Pancreas (tissue), 10 donors: ENCODE measurements at regions not wholly inside any gene's neighbourhood (a gene's known extent, or its start where the extent isn't known, plus 50 kb on each side); places are given as distances from the start of the nearest gene placed in this dataset.
A peak's percentile ranks its signal among the peaks of the same experiment; 100 is the strongest.

ENCODE experiments used
- ATAC-seq, 4 donors: fragments of 200-7000 bp; cut with Tn5 transposase; one replicate each; pipeline versions ENCODE4 v1.8.0 to v1.9.1; 2020; ENCODE audit warnings: mild to moderate bottlenecking in 4 of 4, moderate library complexity in 4 of 4
- DNase-seq, 6 donors: peaks; one replicate each; pipeline ENCODE4 v3.0.0-alpha.2; 2020
- FAIRE-seq: peaks from 2 replicates; lab custom pipeline; 2012; peaks lifted over from hg19 to GRCh38; lab: Jason Lieb, UNC
- H3K27ac ChIP-seq, 4 donors: fragments of 200-600 bp; sonication (generic); 1 replicate in 3 of 4; 2 replicates in 1 of 4; pipeline versions ENCODE4 v1.5.0 to v1.8.0; 2020
- H3K27me3 ChIP-seq, 4 donors: fragments of 200-600 bp; one replicate each; pipeline ENCODE4 v1.8.0; 2021
- H3K36me3 ChIP-seq, 3 donors: fragments of 200-600 bp; sonication (generic) in 1 of 3; one replicate each; pipeline versions ENCODE4 v1.5.0 to v1.8.0; 2020 to 2021
- H3K4me1 ChIP-seq, 3 donors: fragments of 200-600 bp; one replicate each; pipeline ENCODE4 v1.8.0; 2021
- H3K4me3 ChIP-seq, 4 donors: fragments of 200-600 bp; sonication (generic) in 2 of 4; one replicate each; pipeline versions ENCODE4 v1.5.0 to v1.8.0; 2020 to 2021
- H3K9me3 ChIP-seq, 4 donors: fragments of 200-600 bp; one replicate each; pipeline ENCODE4 v1.8.0; 2021
- WGBS, 2 donors: extraction: QIAGEN DNeasy Blood & Tissue Kit; methylation state at CpG; one replicate each; pipeline ENCODE4 v1.1.7; 2013; 5-methylcytosine and 5-hydroxymethylcytosine counted together
- intact Hi-C, 3 donors: fragments of 100-400 bp; cut with DNase I; formaldehyde crosslinking; loops; one replicate each; pipeline versions ENCODE4 v1.11.1 to v1.14.2; 2022
- TF ChIP-seq, protein P1 (sequence below), 4 donors: fragments of 200-600 bp; sonication (generic) in 3 of 4; IDR thresholded peaks; one replicate each; pipeline versions ENCODE4 v1.5.0 to v1.8.0; 2021; ENCODE audit warnings: antibody characterized with exemption in 4 of 4
- donor health status: healthy with polysubstance abuse.
- donor health status: DM: no; HTN: no; CAD: no; lungs with moderate emphysema.
- donor health status: DM: no; HTN: no; CAD: no.
- donor health status: control.
- donor health status: control.
- donor health status: Bipolar disorder and iron deficiency.
- donor health status: DM: yes; HTN: yes; CAD: no.
- donor health status: DM: no; HTN: no; CAD: no.
- donor health status: DM: no; HTN: no; CAD: no.
- donor health status: DM: yes; HTN: yes; CAD: no.

DNA sequence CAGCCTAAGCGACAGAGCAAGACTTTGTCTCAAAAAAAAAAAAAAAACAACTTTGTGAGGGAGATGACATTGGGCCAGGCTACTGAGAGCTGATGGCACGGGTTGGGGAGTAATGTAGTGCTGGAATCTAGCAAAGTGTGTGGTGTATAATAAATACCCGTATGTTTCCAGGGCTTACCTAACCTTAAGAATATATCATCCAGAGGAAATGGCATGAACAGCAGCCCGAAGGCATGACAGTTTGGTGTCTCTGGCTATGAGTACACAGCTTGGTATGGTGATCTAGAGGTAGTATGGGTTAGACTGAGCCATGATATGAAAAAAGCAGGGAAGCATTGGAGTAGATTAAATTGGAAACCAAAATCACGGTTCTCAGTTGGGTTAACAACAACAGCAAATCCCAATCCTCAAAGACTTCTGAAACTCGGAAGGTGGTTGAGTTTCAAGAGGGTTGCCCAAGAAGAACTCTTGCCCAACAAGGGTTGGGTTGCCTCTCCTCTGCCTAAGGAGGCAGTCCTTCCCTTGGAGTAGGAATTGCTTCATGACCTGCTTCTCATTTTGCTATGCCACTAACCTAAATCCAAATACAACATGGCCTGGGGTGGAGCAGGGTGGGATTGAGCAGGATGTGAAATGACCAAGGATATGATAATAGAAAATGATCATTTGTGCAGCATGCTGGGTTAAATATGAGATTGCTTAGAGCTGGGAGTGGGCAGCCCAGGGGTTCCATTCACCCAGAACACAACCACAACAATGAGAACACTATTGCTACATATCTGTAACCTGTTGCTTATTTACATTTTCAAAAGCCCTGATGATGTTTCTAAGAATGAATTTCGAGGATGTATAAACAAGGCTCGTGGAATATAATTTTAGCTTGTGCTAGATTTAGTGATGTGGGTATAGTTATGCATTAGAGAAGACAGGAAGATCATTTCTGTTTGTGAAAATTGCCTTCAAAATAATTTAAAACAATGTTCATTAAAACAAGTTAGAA, 64.6 kb upstream of the ZFR start:
- H3K36me3 ChIP-seq, result no peaks in the 10 kb centered on the region
- H3K9me3 ChIP-seq, result no peaks in the 10 kb centered on the region
- H3K4me3 ChIP-seq, result no peak overlapping the region
- 65 to 72% methylated on average over 8 of the region's 8 CpGs for WGBS, 2 donors
- ATAC-seq (no peak), FAIRE-seq (no peak), DNase-seq (no peak)
- no peaks in the 10 kb centered on the region for H3K4me1 ChIP-seq
- TF ChIP-seq, protein P1, sequence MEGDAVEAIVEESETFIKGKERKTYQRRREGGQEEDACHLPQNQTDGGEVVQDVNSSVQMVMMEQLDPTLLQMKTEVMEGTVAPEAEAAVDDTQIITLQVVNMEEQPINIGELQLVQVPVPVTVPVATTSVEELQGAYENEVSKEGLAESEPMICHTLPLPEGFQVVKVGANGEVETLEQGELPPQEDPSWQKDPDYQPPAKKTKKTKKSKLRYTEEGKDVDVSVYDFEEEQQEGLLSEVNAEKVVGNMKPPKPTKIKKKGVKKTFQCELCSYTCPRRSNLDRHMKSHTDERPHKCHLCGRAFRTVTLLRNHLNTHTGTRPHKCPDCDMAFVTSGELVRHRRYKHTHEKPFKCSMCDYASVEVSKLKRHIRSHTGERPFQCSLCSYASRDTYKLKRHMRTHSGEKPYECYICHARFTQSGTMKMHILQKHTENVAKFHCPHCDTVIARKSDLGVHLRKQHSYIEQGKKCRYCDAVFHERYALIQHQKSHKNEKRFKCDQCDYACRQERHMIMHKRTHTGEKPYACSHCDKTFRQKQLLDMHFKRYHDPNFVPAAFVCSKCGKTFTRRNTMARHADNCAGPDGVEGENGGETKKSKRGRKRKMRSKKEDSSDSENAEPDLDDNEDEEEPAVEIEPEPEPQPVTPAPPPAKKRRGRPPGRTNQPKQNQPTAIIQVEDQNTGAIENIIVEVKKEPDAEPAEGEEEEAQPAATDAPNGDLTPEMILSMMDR (IDR thresholded peaks at IDR 0.05), result no peak
- no peaks in the 10 kb centered on the region for H3K27me3 ChIP-seq
- H3K27ac ChIP-seq, result no peak overlapping the region
- intact Hi-C loops, result no loop called here

DNA sequence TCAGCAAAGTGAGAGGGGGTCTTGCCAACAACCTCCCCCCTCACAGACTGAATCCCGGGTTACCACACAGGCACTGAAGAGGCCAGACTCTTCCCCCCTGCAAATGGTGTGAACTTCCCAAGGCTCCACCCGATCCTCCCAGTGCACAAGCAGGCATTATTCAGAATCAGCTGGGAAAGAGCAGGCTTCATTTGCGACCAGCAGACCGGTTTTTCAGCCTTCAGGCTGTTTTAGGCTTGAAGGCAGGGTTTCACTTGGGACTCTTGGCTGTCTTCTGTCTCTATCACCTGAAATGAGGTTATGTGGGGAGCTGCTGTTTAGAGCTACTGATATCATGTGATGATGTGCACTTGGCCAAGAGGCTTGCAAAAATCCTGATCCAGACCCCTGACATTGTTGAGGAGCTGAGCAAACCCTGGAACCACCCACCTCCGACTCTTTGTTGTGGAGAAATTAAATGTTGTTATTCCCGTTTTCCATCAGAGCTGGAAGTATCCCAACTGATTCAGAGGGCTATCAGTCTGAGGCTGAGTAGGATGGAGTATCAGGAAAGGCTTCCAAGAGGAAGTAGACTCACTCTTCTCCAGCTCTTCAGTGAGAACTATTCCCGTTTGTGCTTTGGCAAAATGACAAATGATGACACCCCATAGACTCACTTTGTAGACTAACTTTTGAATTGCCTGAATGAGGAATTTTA, 63.3 kb upstream of the ZFR start:
- no peak for DNase-seq
- Histone ChIP-seq H3K27ac (no peak overlapping the region), H3K4me1 (no peaks in the 10 kb centered on the region), H3K36me3 (no peaks in the 10 kb centered on the region), H3K4me3 (no peak overlapping the region), H3K9me3 (no peaks in the 10 kb centered on the region), H3K27me3 (no peaks in the 10 kb centered on the region)
- ATAC-seq, result peak in 3 of 4 donors; percentile 45 to 53 (median 52)
- FAIRE-seq, result no peak
- 28% methylated on average over 7 of the region's 7 CpGs for WGBS, 2 donors
- intact Hi-C loops, result no loop called here
- TF ChIP-seq, protein P1 (IDR thresholded peaks at IDR 0.05), result no peak

DNA sequence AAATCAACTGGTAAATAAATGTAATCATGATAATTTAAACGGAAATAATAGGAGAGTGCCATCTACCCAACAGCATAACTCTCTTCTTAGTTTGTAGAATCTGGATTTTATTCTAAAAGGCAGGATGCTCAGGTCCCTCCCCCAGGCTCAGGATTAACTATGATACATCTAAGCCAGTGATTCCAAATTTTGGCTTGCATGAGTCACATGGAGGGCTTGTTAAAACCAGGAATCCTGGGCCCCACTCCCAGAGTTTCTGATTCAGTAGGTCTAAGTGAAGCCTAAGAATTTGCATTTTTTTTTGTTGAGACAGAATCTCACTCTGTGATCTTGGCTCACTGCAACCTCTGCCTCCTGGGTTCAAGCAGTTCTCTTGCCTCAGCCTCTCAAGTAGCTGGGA, 62.3 kb upstream of the ZFR start:
- 39 to 52% methylated on average over 1 of the region's 1 CpG for whole genome bisulfite sequencing, 2 donors
- intact Hi-C loops, result no loop called here
- H3K27ac ChIP-seq, result no peak overlapping the region

DNA sequence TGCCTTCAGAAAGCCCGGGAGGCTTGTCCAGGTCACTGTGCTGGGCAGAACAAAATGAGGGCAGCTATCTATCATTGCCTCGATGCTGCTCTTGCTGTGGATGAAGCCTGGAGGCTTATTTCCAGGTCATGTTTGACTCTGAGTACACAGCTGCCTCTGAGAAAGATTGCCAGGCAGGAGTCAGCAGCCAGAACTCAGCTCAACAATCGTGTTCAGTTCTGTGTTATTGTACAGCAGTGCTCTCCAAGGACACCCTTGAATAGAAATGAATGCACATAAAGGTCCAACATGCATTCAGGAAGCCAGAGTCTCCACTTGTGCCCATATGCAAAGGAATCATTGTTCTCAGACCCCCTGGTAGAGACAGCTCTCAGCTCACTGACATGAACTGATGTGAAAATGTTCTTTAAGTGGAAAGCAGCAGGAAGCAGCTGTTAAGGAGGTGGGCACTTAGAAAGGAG, 61.7 kb upstream of the ZFR start:
- Histone ChIP-seq H3K4me1 (no peaks in the 10 kb centered on the region), H3K4me3 (no peak overlapping the region), H3K27me3 (no peaks in the 10 kb centered on the region), H3K36me3 (no peaks in the 10 kb centered on the region), H3K27ac (no peak overlapping the region), H3K9me3 (no peaks in the 10 kb centered on the region)
- TF ChIP-seq, protein P1 (IDR thresholded peaks at IDR 0.05), result no peak
- FAIRE-seq (no peak), DNase-seq (no peak), ATAC-seq (peak in 1 of 4 donors; percentile 9)
- intact Hi-C loops, result no loop called here
- WGBS, 2 donors, result 11 to 16% methylated on average over 3 of the region's 3 CpGs

More for the DNA sequence above, 62.3 kb upstream of the ZFR start:
- ATAC-seq, result peak in 3 of 4 donors; percentile 30 to 56 (median 34)
- no peak overlapping the region for H3K4me3 ChIP-seq
- H3K36me3 ChIP-seq, result no peaks in the 10 kb centered on the region
- peak in 1 of 6 donors; percentile 30 for DNase-seq
- no peak for FAIRE-seq
- H3K27me3 ChIP-seq, result no peaks in the 10 kb centered on the region
- TF ChIP-seq, protein P1 (IDR thresholded peaks at IDR 0.05), result no peak
- H3K9me3 ChIP-seq, result no peaks in the 10 kb centered on the region
- no peaks in the 10 kb centered on the region for H3K4me1 ChIP-seq
